TTC549 (cell line): ENCODE measurements at regions not wholly inside any gene's neighbourhood (a gene's known extent, or its start where the extent isn't known, plus 50 kb on each side); places are given as distances from the start of the nearest gene placed in this dataset.
"Not testable (repeated sequence)": the region's sequence is repeated elsewhere in the genome, so short reads cannot be mapped to it uniquely, and the experiment has no call there.

Experiments
- FAIRE-seq: peaks from 2 replicates; lab custom pipeline; 2012; peaks lifted over from hg19 to GRCh38; lab: Jason Lieb, UNC

DNA sequence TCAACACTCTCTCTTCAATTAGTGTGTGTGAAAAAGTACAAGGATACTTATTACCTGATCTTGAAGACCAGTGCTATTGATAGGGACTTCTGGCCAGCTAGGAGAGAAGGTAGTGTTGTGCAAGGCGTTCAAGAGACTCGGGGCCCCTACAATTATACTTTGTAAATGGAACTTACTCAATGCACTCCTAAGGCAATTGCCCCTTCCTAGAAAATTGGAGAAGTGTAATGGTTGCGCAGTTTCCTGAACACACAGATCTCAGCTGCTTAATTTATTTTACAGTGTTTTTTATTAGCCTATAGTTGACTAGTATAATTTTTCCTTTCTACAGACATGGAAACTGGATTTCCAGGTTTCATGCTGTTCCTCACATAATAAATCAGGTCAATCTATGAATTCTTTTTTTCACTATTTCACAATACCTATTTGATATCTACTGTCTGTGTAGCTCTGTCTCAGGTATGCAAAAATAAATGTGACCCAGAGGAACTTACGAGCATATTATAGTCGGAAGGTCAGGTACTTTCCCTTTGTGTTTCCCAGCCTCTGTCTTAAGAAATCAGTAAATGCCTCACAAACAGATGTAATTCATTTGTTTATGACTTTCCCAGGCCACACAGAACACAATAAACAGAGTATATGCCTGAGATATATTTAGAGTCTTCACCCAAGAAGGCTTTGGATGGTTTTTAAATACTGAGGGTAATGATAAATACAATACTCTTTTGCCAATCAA lies 89.1 kb upstream of the TET2 start:
- no peak for FAIRE-seq

DNA sequence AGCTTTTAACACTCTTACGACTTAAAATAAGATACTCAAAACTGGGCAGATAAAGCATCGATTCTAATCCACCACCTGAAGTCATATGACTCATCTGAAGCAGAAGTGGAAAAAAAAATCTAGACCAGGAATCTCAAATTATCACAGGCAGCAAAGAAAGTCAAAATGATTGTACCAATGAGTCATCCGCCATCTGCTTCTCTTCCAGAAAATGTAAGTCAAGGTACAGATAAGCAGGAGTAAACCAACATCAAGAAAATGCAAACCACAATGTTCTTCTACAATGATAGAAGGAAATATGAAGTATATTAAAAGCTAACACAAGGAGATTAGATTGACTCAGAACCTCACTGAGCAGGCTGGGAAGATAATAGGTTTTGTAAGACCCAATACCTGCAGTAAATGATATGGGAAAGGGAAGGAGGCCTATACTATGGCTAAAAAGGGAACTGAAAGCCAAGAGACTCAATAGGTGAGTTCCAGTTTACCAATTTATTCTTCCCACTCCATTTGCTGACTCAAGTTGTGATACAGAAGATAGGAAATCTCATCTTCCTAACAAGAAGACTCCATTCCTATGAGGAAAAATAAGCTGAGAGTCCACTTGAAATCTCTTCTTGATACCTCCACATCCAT lies 88.4 kb upstream of the TET2 start:
- no peak for FAIRE-seq

DNA sequence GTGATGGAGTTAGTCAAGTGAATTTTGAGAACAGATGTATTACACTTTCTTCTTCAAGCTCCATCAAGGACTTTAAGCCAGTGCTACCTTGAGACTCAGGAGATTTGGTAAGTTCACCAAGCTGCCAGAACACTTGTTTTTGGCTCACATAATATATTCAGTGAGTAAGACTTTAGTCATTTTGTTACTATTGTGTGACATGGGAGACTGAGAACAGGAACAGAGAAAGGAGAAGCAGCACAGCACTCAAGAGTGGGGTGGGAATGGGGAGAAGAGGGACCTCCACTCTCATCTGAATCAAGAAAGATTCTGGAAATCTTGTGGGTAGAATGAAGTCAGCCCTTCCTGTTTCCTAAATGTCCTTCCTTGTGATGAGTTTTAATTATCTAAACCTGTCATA lies 87.3 kb upstream of the TET2 start:
- no peak for FAIRE-seq

DNA sequence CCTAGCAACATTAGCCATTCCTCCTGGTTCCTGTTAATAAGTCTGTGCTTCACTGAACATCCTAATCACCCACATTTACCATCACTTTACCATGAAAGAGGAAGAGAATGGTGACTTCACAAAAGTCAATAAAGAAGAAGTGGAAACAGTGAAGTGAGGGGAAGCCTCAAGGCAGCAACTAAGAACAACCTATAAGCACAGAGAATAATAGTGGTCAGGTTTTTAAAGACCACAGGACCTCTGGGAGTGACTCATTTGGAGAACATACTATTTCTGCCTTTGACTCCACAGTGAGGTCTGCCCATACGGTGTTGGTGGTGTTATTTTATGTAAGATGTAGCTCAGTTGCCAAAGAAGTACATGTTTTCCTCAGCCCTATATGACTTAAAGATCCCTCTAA lies 86.0 kb upstream of the TET2 start:
- FAIRE-seq, result no peak

DNA sequence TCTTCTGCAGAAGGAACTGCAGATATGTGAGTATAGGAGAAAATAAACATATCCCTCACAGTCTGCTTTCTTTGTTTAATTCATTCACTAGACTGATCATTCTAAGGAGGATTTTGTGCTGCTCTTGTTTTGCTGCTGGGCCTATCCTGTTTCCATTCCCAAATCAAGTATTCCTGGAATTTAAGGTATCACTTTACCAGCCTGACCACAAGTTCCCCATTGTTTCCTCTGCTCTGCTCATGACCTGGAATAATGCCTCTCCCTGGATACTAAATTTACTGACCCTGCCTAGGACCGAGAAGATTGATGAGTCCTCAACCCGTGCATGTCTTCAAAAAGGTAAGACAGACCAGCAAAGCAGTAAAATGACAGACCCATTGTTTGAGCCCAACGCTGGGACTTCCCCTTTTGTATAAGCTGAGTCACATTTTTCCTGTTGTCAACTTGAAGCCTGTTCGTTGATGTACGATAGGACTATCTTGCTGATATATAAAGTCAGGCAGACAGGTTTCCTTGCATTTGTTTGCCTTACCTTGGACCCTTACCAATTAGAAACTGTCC lies 85.5 kb upstream of the TET2 start:
- no peak for FAIRE-seq

DNA sequence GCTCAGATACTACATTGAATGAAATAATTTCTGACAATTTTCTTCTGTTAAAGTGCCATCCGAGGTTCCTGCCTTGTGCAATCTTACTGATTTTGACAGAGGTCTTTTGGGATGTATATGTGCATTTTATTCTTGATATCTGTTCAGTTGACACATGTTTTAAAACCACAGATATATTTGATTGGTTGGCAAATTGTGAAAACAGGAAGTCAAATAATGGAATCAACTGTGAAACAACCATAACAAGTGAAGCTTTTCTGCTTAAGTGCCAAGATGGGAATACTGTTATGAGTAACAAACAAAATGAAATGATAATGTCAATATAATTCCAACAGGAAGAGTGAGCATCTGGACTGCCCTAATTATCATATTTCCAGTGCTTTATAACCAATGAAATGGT lies 84.9 kb upstream of the TET2 start:
- no peak for FAIRE-seq

DNA sequence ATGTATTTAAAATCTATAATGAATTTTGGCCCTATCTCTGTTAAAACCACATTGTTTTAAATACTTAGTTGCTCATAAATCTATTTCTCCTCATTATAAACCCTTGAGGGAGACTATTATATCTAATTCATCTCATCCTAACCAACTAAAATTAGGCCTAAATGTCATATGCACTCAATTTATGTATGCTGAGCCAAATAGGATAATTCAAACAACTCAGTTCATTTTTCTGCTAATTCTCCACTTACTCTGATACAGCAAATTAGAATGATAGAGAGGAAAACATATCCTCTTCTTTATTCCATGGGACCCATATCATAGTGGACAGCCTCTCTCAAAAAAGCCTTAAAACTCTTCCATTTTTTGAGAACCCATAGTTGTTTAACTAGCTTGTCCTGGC lies 80.3 kb upstream of the TET2 start:
- FAIRE-seq, result no peak

DNA sequence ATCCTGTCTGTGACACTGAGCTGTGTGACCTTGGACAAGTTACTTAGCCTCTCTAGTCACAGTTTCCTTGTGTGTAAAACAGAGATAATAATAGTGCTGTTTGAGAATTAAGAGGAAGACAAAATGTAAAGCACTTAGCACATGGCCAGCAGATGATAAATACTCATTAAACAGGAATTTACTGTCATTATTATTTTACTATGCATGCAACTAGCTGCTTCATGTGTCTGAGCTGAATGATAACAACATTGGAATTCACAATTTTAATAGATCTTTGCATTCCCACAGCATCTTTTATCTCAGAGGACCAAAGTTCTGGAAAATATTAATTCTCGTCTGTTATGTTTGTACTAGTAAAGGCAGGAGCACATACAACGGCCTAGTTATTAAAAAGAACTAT lies 79.2 kb upstream of the TET2 start:
- no peak for FAIRE-seq

DNA sequence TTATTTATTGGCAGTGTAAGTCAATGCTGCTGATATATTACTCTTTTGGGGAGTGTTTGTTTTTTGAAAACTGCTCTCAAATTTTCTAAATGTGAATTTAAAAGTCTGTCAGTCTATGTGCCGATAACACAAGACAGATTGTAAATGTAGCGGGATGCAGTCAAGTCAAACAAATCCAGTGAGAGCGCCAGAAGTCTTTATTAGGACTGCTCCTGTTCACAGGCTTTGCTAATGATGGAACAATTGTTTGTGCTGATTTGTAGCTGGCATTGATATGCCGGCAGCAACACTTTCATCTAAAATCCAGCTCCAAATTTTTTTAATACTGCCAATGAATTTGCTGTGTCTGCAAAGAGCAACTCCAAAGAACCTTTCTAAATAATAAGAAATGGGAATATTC lies 78.7 kb upstream of the TET2 start:
- no peak for FAIRE-seq

DNA sequence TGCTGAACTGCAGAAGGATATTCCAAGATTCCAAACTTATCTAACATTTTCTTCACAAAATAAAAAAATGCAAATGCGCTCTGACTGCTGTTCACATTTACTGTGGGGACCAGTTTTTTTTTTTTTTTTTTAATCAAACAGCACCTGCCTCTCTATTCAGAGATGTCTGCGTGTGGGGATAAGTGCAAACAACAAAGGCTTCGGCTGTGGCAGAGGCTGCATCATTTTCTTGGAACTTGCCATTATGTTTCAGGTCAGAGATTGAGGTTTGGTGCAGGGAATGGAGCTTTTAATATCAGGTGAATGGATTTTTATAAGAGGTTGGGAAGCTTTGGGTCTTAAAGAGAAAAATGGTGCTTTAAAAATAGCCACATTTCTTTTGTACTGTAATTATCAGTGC lies 78.2 kb upstream of the TET2 start:
- no peak for FAIRE-seq

DNA sequence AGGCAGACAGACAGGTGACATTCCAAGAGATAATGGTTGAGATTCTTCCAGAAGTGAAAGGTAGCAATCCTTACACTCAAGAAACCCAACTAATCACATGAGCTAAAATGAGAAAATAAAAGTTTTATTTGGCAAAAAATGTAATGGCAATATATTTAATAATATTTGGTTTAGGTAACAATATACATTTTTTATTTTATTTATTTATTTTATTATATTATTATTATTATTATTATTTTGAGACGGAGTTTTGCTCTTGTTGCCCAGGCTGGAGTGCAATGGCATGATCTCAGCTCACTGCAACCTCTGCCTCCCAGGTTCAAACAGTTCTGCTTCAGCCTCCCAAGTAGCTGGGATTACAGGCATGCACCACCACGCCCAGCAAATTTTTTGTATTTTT lies 74.6 kb upstream of the TET2 start:
- FAIRE-seq, result not testable (repeated sequence)

DNA sequence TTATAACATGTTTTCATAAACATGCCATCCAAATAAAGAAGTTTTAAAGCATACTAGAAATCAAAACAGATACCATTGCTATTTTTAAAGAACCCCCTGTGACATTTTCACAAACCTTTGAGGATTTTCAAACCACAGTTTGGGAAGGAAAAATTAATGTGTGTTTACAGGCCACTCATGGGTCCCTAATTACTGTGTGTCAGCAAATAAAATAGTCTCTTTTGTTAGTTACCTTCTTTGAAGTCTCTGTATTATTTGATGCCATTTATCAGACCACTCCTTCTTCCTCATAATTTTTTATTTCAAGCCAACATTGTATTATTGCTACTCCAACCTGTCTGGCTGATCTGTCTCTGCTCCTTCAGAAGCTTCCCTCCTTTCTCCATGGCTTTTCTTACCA lies 72.6 kb upstream of the TET2 start:
- no peak for FAIRE-seq

DNA sequence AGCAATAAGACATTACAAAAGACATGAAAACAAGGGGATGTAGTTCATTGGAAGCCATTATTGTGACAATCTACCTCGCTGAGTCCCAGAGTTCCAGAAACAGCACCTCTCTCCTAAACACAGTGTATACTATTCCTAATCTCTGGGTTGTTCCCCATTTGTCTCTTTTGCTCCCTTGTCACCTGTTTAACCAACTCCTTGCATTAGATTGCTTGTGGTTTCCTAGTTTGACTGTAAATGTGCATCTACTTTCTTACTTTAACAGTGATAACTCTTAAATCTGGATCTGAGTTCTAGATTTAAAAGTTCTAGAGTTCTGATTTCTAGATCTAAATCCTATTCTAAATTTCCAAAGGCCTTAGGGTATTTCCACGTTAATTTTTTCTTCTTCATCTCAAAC lies 71.6 kb upstream of the TET2 start:
- FAIRE-seq, result no peak

DNA sequence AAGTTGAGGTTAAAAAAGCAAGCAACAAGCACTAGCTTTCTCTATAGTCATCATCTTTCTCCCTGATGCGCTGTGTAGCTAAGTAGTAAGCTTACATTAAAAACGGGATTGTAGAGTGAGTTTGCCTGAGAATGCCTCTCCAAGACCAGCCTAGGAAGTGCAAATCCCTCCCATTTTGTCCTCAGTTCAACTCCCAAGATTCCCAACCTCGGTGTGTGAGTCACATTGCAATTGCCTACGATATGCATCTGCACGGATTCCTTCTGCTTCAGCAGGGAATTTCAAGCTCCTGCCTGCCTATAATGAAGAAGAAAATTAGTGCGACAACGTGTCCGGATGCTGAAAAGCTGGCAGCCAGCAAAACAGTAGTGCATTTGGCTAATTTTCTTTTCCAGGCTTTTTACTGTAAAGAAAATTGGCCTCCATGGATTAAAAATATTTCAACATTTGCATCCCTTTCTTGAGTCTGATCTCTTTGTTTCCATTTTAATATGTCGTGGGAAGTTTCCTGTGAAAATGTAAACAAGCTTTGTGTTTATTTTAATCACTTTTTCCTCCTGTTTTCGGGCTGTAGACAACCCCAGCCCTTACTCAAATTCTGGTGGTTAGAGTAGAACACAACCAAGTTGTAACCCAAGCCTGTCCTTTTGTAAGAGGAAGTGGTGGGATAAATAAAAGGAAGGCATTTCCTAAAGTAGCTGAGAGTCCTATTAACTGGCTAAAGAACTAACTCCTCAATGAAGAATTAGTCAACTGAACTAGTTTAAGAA lies 58.4 kb upstream of the TET2 start:
- no peak for FAIRE-seq

DNA sequence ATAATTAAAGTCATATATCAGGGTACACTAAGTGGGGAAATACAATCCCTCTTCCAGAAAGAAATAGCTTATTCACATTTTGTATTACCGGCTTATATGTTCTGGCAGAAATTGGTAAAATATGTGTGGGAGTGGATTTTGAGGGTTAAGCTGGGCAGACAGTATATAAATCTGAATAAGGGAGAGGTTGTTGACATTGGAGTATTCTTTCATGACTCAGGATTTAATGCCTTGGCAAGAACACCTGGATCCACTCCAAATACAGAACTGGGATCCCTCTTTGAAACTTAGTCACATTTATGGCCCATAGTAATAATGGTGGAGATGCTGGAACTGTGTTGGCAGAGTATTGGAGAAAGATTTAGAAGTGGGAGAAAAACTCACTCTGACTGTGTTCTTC lies 54.3 kb upstream of the TET2 start:
- no peak for FAIRE-seq

DNA sequence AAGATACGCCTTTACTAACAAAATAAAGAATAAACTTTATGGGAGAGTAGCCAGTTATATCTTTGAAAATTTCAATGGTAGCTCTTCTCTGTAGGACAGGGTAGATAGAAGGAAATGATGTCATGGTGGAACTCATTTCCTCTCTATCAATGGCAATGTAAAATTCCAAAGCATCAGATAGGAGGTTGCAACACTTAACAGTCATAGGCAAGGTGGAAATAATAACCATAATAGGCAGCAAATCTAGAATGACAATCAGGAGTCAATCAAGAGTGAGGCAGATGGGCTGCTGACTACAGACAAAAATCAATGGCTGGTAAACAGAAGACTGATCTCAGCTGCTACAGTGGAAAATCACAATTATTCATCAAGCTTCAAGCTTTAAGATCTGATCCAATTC lies 53.9 kb upstream of the TET2 start:
- no peak for FAIRE-seq

DNA sequence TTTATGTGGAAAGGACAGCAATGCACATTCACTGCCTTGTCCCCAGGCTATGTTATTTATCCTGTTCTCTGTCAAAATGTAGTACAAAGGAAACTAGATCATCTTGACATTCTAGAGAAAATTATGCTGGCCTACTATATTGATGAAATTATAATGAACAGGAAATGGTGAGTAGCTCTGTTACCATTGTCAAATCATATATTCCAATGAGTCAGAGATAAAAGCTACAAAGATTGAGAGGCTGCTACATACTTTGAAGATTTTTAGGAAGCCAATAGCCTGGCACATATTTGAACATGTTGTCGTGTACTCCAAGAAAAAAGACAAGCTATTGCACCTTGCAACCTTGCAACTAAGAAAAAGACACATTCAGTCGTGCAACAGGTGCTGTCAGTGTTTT lies 52.7 kb upstream of the TET2 start:
- no peak for FAIRE-seq
